Right lobe of liver (tissue), 6 donors: ENCODE measurements at regions not wholly inside any gene's neighbourhood (a gene's known extent, or its start where the extent isn't known, plus 50 kb on each side); places are given as distances from the start of the nearest gene placed in this dataset.
"Not testable (repeated sequence)": the region's sequence is repeated elsewhere in the genome, so short reads cannot be mapped to it uniquely, and the experiment has no call there.

Source experiments
- ATAC-seq, 4 donors: fragments of 200-7000 bp; cut with Tn5 transposase; one replicate each; pipeline ENCODE4 v1.9.1; 2020; ENCODE audit warnings: mild to moderate bottlenecking in 4 of 4, moderate library complexity in 4 of 4
- DNase-seq, 3 donors: peaks; one replicate each; pipeline ENCODE4 v3.0.0-alpha.2; 2020
- H3K27ac ChIP-seq, 3 donors: fragments of 200-600 bp; one replicate each; pipeline ENCODE4 v1.8.0; 2022
- H3K27me3 ChIP-seq, 2 donors: fragments of 200-600 bp; one replicate each; pipeline ENCODE4 v1.8.0; 2022
- H3K36me3 ChIP-seq, 4 donors: fragments of 200-600 bp; sonication (generic) in 1 of 4; one replicate each; pipeline versions ENCODE4 v1.5.1 to v1.8.0; 2017 to 2022; ENCODE audit warnings: control low read depth in 1 of 4
- H3K4me1 ChIP-seq, 4 donors: fragments of 200-600 bp; sonication (generic) in 1 of 4; one replicate each; pipeline versions ENCODE4 v1.5.1 to v1.8.0; 2017 to 2022; ENCODE audit warnings: control low read depth in 1 of 4
- H3K4me3 ChIP-seq, 3 donors: fragments of 200-600 bp; one replicate each; pipeline ENCODE4 v1.8.0; 2022
- H3K9me3 ChIP-seq, 4 donors: fragments of 200-600 bp; sonication (generic) in 1 of 4; one replicate each; pipeline versions ENCODE4 v1.5.1 to v1.8.0; 2017 to 2022; ENCODE audit warnings: control low read depth in 1 of 4
- POLR2A ChIP-seq: fragments of 450-650 bp; IDR thresholded peaks from one replicate; pipeline ENCODE4 v1.6.1; 2017; ENCODE audit warnings: antibody characterized with exemption, mild to moderate bottlenecking
- WGBS: methylation state at CpG from one replicate; pipeline ENCODE4 v1.1.6; 2018; ENCODE audit warnings: low coverage, low lambda C conversion rate; ENCODE audit not compliant: insufficient coverage; ENCODE audit errors: missing lambda C conversion rate; 5-methylcytosine and 5-hydroxymethylcytosine counted together
- intact Hi-C, 2 donors: fragments of 100-400 bp; cut with DNase I; formaldehyde crosslinking; loops; one replicate each; pipeline versions ENCODE4 v1.11.2 to v1.14.1; 2022
- TF ChIP-seq, protein P1 (sequence below), 4 donors: fragments of 200-600 bp in 3 of 4; fragments of 450-650 bp in 1 of 4; IDR thresholded peaks; one replicate each; pipeline versions ENCODE4 v1.5.1 to v1.8.0; 2016 to 2022; ENCODE audit warnings: antibody characterized with exemption in 4 of 4, mild to moderate bottlenecking in 2 of 4
- donor health status: DM: no; HTN: yes; CAD: no.
- donor health status: DM: no; HTN: no; CAD: no.
- donor health status: DM: no; HTN: no; CAD: no.
- donor health status: DM: no; HTN: yes; CAD: no.
- donor health status: DM: no; HTN: yes; CAD: no.

- Histone ChIP-seq H3K4me1 (peaks cover 0 to 3% (median 0%) of the 10 kb centered on the region in 4 donors), H3K27me3 (no peaks in the 10 kb centered on the region), H3K27ac (no peak overlapping the region), H3K36me3 (no peaks in the 10 kb centered on the region), H3K4me3 (no peak overlapping the region), H3K9me3 (no peaks in the 10 kb centered on the region)
- TF ChIP-seq, protein P1, sequence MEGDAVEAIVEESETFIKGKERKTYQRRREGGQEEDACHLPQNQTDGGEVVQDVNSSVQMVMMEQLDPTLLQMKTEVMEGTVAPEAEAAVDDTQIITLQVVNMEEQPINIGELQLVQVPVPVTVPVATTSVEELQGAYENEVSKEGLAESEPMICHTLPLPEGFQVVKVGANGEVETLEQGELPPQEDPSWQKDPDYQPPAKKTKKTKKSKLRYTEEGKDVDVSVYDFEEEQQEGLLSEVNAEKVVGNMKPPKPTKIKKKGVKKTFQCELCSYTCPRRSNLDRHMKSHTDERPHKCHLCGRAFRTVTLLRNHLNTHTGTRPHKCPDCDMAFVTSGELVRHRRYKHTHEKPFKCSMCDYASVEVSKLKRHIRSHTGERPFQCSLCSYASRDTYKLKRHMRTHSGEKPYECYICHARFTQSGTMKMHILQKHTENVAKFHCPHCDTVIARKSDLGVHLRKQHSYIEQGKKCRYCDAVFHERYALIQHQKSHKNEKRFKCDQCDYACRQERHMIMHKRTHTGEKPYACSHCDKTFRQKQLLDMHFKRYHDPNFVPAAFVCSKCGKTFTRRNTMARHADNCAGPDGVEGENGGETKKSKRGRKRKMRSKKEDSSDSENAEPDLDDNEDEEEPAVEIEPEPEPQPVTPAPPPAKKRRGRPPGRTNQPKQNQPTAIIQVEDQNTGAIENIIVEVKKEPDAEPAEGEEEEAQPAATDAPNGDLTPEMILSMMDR (IDR thresholded peaks at IDR 0.05), result no peak
- TF ChIP-seq POLR2A, result no peak
- DNase-seq (no peak), ATAC-seq (no peak)
- 96% methylated on average over 2 of the region's 4 CpGs for WGBS
- intact Hi-C loops, result no loop called here
Observed at GRCh38 chr6:144384427-144384826, 99.3 kb downstream of the UTRN start.

DNA sequence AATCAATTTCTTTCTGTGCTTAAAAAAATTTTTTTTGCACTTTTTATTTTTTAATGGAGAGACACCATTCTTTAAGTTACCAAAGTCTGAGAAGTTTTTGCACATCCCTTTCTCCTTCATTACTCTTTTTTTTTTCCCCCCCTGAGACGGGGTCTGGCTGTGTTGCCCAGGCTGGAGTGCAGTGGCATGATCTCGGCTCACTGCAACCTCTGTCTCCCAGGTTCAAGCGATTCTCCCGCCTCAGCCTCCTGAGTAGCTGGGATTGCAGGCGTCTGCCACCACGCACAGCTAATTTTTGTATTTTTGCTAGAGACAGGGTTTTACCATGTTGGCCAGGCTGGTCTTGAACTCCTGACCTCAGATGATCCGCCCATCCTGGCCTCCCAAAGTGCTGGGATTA, 104.3 kb downstream of the UTRN start:
- intact Hi-C loops, H3K27ac ChIP-seq, H3K27me3 ChIP-seq, H3K9me3 ChIP-seq, DNase-seq, H3K36me3 ChIP-seq, H3K4me1 ChIP-seq, H3K4me3 ChIP-seq, ATAC-seq: not testable (repeated sequence)
- WGBS, result 94% methylated on average over 3 of the region's 7 CpGs

- Histone ChIP-seq H3K36me3 (no peaks in the 10 kb centered on the region), H3K27ac (no peak overlapping the region), H3K27me3 (no peaks in the 10 kb centered on the region), H3K9me3 (no peaks in the 10 kb centered on the region), H3K4me1 (peaks cover 0 to 3% (median 0%) of the 10 kb centered on the region in 4 donors), H3K4me3 (no peak overlapping the region)
- TF ChIP-seq, protein P1 (IDR thresholded peaks at IDR 0.05), result no peak
- TF ChIP-seq POLR2A, result no peak
- intact Hi-C loops, result no loop called here
- ATAC-seq (no peak), DNase-seq (no peak)
- WGBS, result 97% methylated on average over 5 of the region's 5 CpGs
Observed at GRCh38 chr6:144390202-144390601, 105.1 kb downstream of the UTRN start.

- no peaks in the 10 kb centered on the region for H3K9me3 ChIP-seq
- peaks cover 0 to 3% (median 0%) of the 10 kb centered on the region in 4 donors for H3K4me1 ChIP-seq
- H3K27me3 ChIP-seq, result no peaks in the 10 kb centered on the region
- intact Hi-C loops, result no loop called here
- TF ChIP-seq, protein P1 (IDR thresholded peaks at IDR 0.05), result no peak
- no peak for TF ChIP-seq POLR2A
- no peak overlapping the region for H3K4me3 ChIP-seq
- H3K36me3 ChIP-seq, result no peaks in the 10 kb centered on the region
- H3K27ac ChIP-seq, result no peak overlapping the region
- DNase-seq (no peak), ATAC-seq (no peak)
Observed at GRCh38 chr6:144390886-144391285, 105.8 kb downstream of the UTRN start.

- H3K27ac ChIP-seq, result no peak overlapping the region
Observed at GRCh38 chr6:144392536-144392935, 107.4 kb downstream of the UTRN start.

More at GRCh38 chr6:144392536-144392935, 107.4 kb downstream of the UTRN start:
- ATAC-seq (no peak), DNase-seq (no peak)
- no peaks in the 10 kb centered on the region for H3K36me3 ChIP-seq
- intact Hi-C loops, result no loop called here
- WGBS, result 100% methylated on average over 1 of the region's 1 CpG
- TF ChIP-seq, protein P1 (IDR thresholded peaks at IDR 0.05), result no peak
- H3K27me3 ChIP-seq, result no peaks in the 10 kb centered on the region
- H3K9me3 ChIP-seq, result no peaks in the 10 kb centered on the region
- no peaks in the 10 kb centered on the region for H3K4me1 ChIP-seq
- H3K4me3 ChIP-seq, result no peak overlapping the region
